Endothelial cell of umbilical vein (primary cell): ENCODE measurements at regions not wholly inside any gene's neighbourhood (a gene's known extent, or its start where the extent isn't known, plus 50 kb on each side); places are given as distances from the start of the nearest gene placed in this dataset.

Experiments used
- EZH2 ChIP-seq: IDR thresholded peaks from 2 replicates; pipeline ENCODE4 v1.6.1; 2012; ENCODE audit warnings: borderline replicate concordance, low read depth, mild to moderate bottlenecking, moderate library complexity, low read length, inconsistent platforms; ENCODE audit not compliant: severe bottlenecking
- FOS ChIP-seq: IDR thresholded peaks from 2 replicates; pipeline ENCODE4 v1.6.1; 2011; ENCODE audit warnings: mild to moderate bottlenecking, low read length, moderate library complexity, borderline replicate concordance; ENCODE audit not compliant: insufficient read depth
- POLR2A ChIP-seq: IDR thresholded peaks from 2 replicates; pipeline ENCODE4 v1.6.1; 2012; ENCODE audit warnings: low read depth, mild to moderate bottlenecking, control low read depth, low read length
- POLR2AphosphoS5 ChIP-seq: IDR thresholded peaks from 2 replicates; pipeline ENCODE4 v1.6.1; 2012; ENCODE audit warnings: low read depth, mild to moderate bottlenecking, control low read depth, low read length, moderate library complexity; ENCODE audit not compliant: insufficient read depth
- TF ChIP-seq, protein P1 (sequence below), 2 donors: IDR thresholded peaks; 1 replicate in 1 of 2; 2 replicates in 1 of 2; pipeline ENCODE4 v1.5.1; 2011; ENCODE audit warnings: low read length in 2 of 2, mild to moderate bottlenecking in 2 of 2, moderate library complexity in 2 of 2, control low read depth in 1 of 2, inconsistent platforms in 1 of 2, low read depth in 1 of 2; ENCODE audit not compliant: insufficient read depth in 1 of 2; ENCODE audit errors: extremely low read depth in 1 of 2
- TF ChIP-seq, protein P2 (sequence below): IDR thresholded peaks from 2 replicates; pipeline ENCODE4 v1.6.1; 2011; ENCODE audit not compliant: insufficient read depth, insufficient read length

DNA sequence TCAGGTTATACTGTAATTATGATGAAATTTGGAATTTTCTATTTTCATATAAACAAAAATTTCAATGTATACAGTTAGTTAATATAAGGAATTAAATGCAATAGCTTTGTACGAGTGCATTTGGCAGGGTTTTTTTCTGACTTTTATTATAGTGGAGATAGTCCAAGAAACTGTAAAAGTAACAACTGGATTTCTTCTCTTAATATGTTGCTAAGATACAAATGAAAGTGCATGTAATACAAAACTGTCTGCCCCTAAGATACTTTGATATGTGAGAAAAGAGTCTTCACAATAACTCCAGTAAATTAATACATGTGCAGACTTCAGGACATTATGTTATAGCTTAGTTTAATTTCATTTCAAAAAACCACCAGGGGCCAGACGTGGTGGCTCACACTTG lies 721.4 kb downstream of the CBLN4 start:
- TF ChIP-seq FOS (no peak), POLR2A (no peak), EZH2 (no peak), POLR2AphosphoS5 (no peak)
- TF ChIP-seq, protein P1, sequence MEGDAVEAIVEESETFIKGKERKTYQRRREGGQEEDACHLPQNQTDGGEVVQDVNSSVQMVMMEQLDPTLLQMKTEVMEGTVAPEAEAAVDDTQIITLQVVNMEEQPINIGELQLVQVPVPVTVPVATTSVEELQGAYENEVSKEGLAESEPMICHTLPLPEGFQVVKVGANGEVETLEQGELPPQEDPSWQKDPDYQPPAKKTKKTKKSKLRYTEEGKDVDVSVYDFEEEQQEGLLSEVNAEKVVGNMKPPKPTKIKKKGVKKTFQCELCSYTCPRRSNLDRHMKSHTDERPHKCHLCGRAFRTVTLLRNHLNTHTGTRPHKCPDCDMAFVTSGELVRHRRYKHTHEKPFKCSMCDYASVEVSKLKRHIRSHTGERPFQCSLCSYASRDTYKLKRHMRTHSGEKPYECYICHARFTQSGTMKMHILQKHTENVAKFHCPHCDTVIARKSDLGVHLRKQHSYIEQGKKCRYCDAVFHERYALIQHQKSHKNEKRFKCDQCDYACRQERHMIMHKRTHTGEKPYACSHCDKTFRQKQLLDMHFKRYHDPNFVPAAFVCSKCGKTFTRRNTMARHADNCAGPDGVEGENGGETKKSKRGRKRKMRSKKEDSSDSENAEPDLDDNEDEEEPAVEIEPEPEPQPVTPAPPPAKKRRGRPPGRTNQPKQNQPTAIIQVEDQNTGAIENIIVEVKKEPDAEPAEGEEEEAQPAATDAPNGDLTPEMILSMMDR (IDR thresholded peaks at IDR 0.05; ENCODE audit: extremely low read depth in 1 of 2, insufficient read depth in 1 of 2, low read depth in 1 of 2, low read length in 2 of 2), result no peak
- TF ChIP-seq, protein P2, sequence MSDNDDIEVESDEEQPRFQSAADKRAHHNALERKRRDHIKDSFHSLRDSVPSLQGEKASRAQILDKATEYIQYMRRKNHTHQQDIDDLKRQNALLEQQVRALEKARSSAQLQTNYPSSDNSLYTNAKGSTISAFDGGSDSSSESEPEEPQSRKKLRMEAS, result no peak
